Stimulated activated CD4-positive, alpha-beta T cell treated with anti-CD3 and anti-CD28 coated beads, Interleukin-1b, Interleukin-23, amount 100 ng/mL, for 1 hour (primary cell): ENCODE measurements at regions not wholly inside any gene's neighbourhood (a gene's known extent, or its start where the extent isn't known, plus 50 kb on each side); places are given as distances from the start of the nearest gene placed in this dataset.
"Not testable (repeated sequence)": the region's sequence is repeated elsewhere in the genome, so short reads cannot be mapped to it uniquely, and the experiment has no call there.

Experiments
- DNase-seq, 2 donors: peaks; one replicate each; pipeline ENCODE4 v3.0.0-alpha.2; 2020; ENCODE audit warnings: low read depth in 2 of 2

DNA sequence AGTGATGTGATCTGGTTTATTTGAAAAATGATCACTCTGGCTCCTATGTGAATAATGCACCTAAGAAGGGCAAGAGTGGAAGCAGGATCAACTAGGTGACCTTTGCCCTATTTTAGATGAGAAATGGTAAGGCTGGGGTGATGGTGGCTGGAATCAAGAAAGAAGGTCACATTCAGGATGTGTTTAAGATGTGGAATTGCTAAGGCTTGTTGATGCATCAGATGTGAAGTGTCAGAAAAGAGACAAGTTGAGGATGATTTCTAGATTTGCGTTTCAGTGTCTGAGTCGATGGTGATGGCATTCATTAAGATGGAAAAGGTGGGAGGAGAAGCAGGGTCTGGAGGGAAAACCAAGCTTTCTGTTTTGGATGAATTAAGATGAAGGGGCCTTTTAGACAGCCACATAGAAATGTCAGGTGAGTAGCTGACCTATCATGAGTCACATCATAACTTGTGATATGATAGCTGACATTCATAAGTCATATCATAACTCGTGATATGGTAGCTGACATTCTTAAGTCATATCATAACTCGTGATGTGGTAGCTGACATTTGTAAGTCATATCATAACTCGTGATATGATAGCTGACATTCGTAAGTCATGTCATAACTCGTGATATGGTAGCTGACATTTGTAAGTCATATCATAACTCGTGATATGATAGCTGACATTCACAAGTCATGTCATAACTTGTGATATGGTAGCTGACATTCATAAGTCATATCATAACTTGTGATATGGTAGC, 101.2 kb upstream of the SEC11C start:
- DNase-seq: no peak

DNA sequence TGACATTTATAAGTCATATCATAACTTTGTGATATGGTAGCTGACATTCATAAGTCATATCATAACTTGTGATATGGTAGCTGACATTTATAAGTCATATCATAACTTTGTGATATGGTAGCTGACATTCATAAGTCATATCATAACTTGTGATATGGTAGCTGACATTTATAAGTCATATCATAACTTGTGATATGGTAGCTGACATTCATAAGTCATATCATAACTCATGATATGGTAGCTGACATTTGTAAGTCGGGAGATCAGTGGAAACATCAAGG, 100.7 kb upstream of the SEC11C start:
- DNase-seq: not testable (repeated sequence)

DNA sequence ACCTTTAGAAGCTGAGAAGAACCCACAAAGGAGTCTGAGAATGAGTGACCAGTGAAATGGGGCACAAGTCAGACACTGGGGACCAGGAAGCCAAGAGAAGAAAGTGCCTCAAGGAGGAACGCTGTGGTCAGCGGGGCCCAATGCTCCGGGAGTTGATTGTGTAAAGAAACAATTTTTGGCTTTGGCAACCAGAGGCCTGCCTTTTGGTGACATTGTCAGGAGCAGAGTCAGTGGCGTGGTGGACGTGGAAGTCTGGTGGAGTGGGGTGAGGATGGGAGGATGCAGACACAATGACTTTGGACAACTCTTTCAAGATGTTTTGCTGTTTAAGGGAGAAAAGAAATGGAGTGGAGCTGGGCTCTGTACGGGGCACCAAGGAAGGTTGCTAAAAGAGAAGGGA, 100.2 kb upstream of the SEC11C start:
- DNase-seq: no peak

DNA sequence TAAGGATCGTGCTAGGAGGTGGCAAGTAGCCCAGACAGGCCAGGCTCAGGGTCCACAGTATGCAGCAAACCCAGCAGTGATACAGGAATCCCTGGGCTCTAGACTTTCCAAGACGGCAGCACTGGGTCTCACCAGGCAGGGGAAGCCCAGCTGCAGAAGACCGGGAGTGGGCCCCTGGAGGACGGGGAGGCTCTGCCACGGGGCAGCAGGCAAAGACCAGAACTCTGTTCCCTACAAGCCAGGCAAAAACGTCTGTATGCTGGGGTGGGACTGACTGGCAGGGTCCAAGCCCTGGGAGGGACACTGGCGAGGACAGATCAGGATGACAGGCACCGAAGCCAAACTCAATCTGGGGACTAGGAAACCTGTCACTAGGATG, 98.9 kb upstream of the SEC11C start:
- no peak for DNase-seq

DNA sequence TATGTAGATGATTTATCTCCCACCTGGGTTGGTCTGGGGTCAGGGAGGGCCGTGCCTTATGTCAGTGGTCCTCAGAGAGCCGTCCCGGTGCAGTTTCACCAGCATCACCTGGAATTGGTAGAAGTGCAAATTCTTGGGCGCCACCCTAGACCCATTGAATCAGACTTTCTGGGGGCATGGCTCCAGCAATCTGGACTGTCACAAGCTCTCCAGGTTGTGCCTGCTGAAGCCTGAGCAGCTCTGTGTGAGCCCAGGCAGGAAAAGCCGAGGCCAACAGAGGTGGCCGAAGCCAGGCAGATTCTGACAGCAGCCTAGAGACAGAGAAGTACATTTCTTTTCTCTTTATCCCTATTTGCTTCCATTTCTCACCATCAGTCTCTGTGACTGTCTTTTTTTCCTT, 98.4 kb upstream of the SEC11C start:
- no peak for DNase-seq

DNA sequence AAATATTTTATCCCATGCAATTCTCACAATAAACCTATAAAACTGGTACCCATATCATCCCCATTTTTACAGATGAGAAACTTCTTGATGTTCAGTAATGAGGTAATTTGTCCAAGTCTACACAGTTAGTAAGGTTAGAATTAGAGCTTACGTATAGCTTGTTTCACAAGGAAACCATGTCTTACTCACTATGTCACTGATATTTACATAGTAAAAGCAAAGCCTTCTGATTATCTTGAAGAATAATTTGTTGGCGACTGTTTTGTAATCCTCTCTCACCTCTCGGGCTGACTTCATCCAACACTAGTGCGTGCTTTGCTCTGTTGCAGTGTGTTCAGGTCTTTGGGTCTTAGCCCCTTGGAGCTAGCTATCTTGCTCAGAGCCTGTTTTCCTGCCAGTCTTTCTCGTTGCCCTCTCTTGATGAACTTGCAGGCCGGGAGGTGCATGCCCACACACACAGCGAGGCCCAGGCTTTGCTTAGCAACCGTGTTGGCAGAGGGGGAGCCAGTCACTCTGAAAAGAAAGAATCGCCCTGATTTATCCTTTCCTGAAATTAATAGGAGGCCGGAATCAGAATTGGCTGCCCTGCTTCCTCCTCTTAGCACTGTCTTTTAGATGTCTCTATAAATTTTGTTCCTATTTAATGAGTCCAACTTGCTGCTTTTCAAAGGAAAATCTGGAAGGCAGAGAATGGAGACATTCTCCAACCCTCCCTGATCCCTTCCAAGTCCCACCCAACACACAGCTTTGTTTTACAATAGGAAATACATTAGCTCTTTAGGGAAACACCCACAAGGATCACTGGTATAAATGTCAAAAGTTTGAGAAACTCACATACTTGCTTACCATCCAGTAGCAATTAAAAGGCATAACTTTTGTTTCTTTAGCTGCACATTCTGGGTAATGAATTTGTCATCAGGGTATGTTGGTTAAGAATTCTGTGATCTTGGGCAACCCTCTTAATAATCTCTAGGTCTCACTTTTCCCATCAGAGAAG, 97.6 kb upstream of the SEC11C start:
- DNase-seq: no peak

DNA sequence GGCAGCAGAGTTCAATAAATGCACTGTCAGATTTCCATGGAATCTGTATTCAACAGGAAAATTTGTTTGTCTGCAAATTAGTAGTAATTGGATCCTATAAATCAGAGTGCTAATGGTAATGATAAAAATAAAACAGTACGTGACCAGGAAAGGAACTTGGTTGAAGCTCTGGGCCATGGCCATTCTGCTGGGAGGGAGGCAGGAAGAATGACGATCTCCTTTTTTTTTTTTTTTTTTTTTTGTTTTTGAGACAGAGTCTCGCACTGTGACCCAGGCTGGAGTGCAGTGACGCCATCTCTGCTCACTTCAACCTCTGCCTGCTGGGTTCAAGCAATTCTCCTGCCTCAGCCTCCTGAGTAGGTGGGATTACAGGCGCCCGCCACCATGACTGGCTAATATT, 94.8 kb upstream of the SEC11C start:
- no peak for DNase-seq

DNA sequence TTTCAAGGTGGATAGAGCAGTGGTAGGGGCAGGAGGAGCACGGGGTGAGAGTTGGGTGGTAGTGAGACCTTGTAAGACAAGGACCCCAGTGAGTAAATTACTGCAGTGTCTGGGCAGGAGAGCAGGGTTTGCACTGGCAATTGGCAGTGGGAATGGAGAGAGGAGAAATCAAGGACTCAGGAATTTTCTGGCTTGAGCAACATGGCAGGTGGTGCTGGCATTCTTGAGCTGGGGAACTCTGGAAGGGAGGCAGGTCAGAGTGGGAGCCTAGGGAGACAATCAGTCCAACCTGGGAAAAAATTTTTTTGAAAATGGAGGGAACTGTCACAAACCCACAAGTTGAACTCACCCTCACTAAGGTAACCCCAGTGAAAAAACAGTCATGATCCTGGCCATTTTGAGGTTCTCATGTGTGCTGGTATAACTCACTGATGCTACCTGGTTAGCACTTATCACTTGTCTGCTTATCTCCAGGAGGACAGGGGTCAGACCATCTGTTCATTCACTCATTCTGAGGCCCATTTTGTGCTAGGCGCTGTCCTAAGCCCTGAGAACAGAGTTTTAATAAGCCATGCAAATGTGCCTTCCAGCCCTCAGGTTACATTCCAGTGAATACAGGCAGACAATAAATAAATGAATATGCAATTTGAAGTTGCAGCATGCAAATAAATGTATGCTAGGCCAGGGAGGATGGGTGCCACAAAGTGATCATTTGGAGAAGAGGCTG, 92.2 kb upstream of the SEC11C start:
- no peak for DNase-seq

DNA sequence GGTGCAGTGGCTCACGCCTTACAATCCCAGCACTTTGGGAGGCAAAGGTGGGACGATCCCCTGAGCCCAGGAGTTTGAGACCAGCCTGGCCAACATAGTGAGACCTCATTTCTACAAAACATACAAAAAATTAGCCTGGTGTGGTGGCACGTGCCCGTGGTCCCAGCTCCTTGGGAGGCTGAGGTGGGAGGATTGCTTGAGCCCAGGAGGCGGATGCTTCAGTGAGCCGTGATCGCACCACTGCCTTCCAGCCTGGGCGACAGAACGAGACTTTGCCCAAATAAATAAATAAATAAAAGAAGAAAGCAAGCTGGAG, 91.7 kb upstream of the SEC11C start:
- DNase-seq: no peak

DNA sequence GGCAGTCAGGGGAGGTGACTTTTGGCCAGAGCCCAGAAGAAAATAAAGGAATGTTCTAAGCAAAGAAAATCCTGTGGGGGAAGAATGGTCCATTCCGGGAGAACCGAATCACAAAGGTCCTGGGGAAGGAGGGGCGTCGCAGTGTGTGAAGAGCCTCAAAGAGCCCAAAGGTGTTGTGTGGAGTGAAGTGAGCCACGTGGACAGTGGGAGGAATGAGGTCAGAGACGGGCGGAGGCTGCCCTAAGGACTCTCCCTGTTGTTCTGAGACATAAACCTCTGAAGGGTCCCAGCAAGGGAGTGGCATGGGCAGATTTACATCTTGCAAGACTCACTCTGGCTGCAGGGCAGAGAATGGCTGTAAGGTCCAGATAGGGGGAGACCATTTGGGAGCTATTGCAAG, 91.3 kb upstream of the SEC11C start:
- no peak for DNase-seq

DNA sequence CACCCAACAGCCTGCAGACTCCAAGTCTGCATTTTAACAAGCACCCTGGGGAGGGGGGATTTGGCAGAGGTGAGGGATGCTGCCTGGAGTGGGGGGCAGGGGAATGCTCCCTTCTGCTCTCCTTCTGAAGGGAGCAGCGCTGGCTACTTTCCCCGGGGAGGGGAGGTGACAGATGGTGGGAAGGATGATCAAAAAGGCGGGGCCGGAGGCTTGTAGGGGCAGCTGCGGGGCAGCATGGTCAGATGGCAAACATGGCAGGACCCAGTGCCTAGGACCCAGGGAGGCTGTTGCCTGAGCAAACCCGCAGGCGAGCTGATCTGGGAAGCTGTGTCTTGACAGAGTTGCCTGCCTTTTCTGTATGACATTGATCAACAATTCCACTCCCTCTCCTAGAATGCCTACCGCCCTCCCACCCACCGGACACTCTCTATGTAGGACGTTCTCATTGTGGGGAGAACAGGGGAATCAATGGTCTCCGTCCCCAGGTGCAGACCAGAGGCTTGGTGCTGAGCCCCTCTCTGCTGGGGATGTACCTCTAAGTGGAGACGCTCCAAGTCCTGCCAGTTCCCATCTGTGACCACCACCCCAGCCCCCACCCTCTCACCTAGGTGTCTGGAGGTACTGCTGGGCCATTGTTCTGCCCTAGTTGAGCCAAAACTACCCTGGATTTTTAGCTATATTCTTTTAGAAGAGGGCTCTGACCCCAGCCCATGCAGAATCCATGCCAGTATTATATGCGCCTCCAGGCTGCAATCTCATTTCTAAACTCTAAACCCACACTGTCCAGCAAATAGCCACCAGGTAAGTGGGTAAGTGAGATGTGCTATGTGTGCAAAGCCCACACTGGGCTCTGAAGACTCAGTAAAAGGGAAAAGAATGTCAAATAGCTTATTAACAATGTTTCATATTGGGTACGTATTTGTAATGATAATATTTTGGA, 89.7 kb upstream of the SEC11C start:
- no peak for DNase-seq

DNA sequence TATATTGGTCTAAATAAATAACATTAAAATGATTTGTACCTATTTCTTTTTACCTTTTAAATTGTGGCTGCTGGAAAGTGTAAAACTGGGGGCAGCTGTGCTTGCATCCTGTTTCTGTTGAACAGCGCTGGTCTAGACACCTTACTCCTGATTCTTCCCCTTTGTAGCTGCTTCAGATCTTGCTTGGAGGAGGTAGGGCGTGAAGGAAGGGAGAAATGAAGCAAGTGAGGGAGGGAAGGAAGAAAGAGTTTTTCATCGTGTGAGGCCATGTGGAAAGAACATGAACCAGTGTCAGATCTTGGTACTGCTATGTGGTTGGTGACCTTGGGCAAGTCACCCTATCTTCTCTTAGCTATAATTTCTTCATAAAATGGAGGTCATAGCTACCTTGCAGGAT, 89.0 kb upstream of the SEC11C start:
- DNase-seq: no peak

DNA sequence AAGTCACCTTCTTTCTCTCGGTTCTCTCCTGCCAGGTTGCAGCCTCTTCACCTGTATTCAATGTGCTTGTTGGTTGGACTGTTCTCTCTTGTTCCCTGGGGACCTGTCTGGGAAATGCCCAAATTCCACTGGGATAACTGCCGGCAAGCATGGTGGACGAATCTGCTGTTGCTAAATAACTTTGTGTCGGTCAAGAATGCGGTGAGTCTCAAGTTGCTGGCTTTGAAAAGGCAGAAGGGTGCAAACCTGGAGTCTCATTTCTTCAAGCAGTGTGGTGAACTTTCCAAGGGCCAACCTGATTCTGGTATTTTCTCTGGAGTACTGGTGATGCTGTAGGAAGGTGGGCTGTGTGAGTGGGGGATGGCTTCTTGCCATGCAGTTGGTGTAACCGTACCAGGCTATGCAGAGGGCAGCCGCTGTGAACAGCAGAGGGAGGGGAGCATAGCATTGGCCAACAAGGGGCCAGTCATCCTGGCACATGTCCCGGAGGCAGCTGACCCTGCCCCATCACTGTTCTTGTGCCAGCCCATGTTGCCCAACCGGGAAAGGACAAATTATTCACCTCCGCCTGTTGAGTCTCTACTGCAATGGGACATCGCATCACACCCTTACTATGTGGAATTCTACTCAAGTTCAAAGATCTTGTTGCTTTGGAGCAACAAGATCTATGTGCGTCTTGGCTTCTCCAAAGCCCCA, 88.1 kb upstream of the SEC11C start:
- DNase-seq: no peak

DNA sequence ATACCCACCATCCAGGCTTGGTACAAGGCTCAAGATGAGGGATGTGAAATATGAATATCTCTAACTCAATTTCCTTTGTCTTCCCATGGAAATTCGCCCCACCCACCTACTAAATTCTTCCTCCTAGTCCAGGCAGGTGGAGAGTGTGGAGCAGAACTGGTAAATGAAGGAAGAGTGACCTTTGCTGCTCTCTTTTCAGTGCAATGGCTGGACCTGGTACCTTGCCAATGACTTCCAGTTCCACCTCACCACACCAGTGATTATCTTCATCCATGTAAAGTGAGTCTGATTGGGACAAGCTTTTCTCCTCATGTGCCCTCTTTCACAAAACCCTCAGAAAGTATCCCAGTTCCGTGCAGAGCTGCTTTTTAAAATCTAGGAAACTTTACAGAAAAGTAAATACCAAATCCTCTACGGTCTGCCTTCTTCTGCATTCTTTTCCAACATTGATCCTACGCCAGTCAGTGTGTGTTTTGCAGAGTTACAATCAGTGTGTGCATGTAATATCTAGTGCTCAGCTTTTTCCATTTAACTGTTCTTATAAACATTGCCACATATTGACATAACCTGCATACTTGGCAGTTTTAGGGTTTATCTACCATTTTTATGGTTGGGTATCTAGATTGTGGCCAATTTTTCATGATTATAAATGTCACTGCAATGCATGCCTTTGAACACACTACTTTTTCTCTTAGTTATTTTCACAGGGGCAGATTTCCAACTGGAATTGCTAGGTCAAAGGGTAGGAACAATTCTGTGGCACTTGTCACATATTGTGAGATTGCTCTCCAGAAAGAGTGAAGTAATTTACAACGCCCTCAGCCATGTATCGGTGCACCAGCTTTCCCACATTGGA, 86.5 kb upstream of the SEC11C start:
- no peak for DNase-seq

DNA sequence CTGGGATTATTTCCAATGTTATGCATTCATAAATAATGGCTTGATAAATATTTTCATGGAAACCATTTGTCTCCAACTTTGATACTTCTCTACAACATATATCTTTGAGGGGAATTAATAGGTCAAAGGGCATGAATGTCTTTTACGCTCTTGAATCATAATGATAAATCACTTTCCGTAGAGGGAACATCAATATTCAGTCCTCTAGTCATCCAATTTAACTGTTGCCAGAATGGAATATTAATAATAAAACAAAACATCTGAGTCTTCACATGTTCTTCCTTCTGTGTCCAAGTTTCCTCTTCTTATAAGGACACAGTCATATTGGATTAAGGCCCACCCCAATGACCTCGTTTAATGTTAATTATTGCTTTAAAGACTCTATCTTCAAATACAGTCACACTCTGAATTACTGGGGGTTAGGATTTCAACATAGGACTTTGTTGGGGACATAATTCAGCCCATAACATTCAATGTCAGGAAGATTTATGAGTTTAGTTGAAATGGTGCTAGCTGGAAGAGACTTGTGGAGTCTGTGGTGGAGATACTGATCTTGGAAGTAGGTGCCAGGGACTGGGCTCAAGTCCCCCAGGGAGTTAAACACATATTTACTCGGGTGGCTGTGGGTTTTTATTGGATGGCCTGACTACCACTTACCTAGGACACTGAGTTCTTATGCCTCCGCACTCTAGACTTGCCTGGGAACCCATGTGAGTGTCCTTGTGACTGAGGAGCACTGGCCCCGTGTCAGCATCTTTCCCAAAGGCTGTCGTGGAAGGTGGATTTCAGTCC, 85.0 kb upstream of the SEC11C start:
- DNase-seq: no peak

DNA sequence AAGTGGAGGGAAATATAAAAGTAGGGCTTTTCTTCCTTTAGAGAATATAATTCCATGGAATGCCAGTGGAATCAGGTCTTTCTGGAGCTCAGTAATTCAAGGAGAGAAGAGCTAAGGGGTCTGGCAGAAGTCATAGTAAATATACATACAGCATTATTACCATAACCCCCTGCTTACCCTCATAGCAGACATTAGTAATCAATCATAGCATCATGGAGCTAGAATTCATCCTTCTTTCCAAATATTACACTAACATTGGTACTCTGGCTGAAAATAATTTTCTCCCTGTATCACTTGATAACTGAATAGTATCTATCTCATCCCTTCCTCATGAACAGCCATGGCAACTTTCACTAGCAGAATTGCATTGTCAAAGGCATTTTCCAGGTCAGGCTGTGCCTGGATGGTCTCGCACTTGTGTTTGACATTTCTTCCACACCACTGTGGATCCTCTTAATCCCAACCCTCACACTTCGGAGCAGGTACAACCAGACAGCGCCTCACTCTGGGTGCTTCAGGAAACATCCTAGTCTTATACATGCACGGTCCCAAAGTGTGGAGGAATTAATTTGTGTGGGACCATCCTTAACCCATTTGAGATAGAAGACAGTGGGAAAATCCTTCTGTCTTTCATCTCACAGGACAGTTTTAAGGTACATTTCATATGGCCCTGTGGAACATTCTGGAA, 84.2 kb upstream of the SEC11C start:
- DNase-seq: no peak

DNA sequence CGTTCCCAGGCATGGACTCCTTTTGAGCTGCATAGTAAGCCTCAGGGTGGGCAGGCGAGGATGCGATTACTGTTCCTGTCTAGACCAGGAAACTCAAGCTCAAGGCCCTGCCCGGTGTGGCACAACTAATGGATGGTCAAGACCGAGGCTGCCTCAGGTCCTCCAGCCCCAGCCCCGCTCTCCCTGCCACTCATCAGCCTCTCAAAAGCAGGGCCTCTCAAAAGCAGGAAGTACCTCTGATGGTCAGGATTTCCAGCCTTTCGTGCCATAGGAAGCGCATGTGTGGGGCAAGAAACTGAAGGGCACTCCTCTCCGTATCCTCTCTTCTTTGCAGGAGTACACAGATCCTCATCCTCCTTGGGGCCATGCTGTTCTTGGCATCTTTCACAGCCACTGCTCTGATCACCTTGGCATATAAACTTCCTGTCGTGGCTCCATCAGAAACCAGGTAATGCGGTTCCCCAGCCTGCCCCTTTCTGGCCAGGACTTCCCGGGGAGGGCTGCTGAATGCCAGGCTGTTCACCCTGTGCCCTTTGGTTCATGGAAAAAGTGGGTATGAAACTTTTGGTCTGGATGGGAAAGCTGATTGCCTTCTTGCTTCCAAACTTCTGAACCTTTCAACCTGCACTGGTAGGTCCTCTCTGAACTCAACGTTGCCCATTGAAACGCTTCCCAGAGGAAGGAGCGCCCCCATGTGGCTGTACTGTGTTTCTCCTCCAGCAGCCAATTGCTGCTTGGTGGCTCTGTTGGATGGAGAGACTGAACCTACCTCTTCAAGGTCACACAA, 82.8 kb upstream of the SEC11C start:
- DNase-seq: no peak

DNA sequence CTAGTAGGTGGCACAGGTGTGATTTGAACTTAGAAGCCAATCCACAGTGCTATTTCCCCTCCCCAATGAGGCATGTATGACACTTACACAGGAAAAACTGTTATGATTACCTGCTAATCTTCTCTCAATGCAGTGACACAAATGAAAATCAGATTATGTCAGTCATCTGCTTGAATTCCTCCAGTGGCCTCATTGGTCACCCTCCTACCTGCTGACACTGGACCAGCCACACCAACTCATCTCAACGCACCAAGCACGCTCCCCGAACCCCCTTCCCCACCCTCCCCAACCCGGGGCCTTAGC, 82.2 kb upstream of the SEC11C start:
- DNase-seq: no peak
